GM23338 (cell line): ENCODE measurements at regions not wholly inside any gene's neighbourhood (a gene's known extent, or its start where the extent isn't known, plus 50 kb on each side); places are given as distances from the start of the nearest gene placed in this dataset.

ENCODE experiments used
- ATAC-seq: fragments of 200-7000 bp; cut with Tn5 transposase; 3 replicates; pipeline ENCODE4 v1.9.1; 2020
- DNase-seq: peaks from one replicate; pipeline ENCODE4 v3.0.0-alpha.2; 2015; ENCODE audit warnings: low spot score
- H2AFZ ChIP-seq: fragments of 200-600 bp; sonication (generic); 2 replicates; pipeline ENCODE4 v1.8.0; 2016; ENCODE audit warnings: antibody characterized with exemption, mild to moderate bottlenecking, moderate library complexity
- H3F3A ChIP-seq: fragments of 200-600 bp; sonication (generic); replicated peaks from 2 replicates; pipeline ENCODE4 v1.8.0; 2017; ENCODE audit warnings: antibody characterized with exemption, mixed run types, low read depth
- H3K27ac ChIP-seq: fragments of 200-600 bp; sonication (generic); 2 replicates; pipeline ENCODE4 v1.6.1; 2016; ENCODE audit warnings: low read depth
- H3K27me3 ChIP-seq: fragments of 200-600 bp; sonication (generic); 2 replicates; pipeline ENCODE4 v1.8.0; 2016; ENCODE audit warnings: mild to moderate bottlenecking, mixed run types, moderate library complexity; ENCODE audit not compliant: insufficient read depth
- H3K36me3 ChIP-seq: fragments of 200-600 bp; sonication (generic); 2 replicates; pipeline ENCODE4 v1.8.0; 2016; ENCODE audit warnings: mild to moderate bottlenecking; ENCODE audit not compliant: insufficient read depth
- H3K4me1 ChIP-seq: fragments of 200-600 bp; sonication (generic); 2 replicates; pipeline ENCODE4 v1.8.0; 2016; ENCODE audit warnings: mild to moderate bottlenecking, moderate library complexity; ENCODE audit not compliant: insufficient read depth
- H3K4me2 ChIP-seq: fragments of 200-600 bp; sonication (generic); 2 replicates; pipeline ENCODE4 v1.7.1; 2017; ENCODE audit warnings: mixed run types
- H3K4me3 ChIP-seq: fragments of 200-600 bp; sonication (generic); 2 replicates; pipeline ENCODE4 v1.6.1; 2016; ENCODE audit warnings: mixed run types
- H3K79me2 ChIP-seq: fragments of 200-600 bp; sonication (generic); replicated peaks from 2 replicates; pipeline ENCODE4 v1.8.0; 2017; ENCODE audit warnings: mild to moderate bottlenecking; ENCODE audit not compliant: insufficient read depth
- H3K9me2 ChIP-seq: fragments of 200-600 bp; sonication (generic); 2 replicates; pipeline ENCODE4 v1.8.0; 2017; ENCODE audit not compliant: insufficient read depth
- H4K20me1 ChIP-seq: fragments of 200-600 bp; sonication (generic); replicated peaks from 2 replicates; pipeline ENCODE4 v1.8.0; 2017; ENCODE audit warnings: mild to moderate bottlenecking; ENCODE audit not compliant: insufficient read depth
- H3K27ac Mint-ChIP-seq: 2 replicates; pipeline ENCODE4 v1.8.0; 2020; ENCODE audit warnings: inconsistent platforms, mild to moderate bottlenecking, moderate library complexity, mixed read lengths
- H3K27me3 Mint-ChIP-seq: 3 replicates; pipeline ENCODE4 v1.8.0; 2022; ENCODE audit warnings: low read depth, mild to moderate bottlenecking, moderate library complexity, mixed read lengths, inconsistent platforms; ENCODE audit not compliant: insufficient read depth, poor library complexity
- H3K36me3 Mint-ChIP-seq: 3 replicates; pipeline ENCODE4 v1.8.0; 2021; ENCODE audit warnings: low read depth, mild to moderate bottlenecking, inconsistent platforms, moderate library complexity, mixed read lengths
- H3K4me1 Mint-ChIP-seq: 3 replicates; pipeline ENCODE4 v1.8.0; 2020; ENCODE audit warnings: mild to moderate bottlenecking, inconsistent platforms, mixed read lengths
- H3K4me3 Mint-ChIP-seq: 3 replicates; pipeline ENCODE4 v1.8.0; 2021; ENCODE audit warnings: moderate library complexity, mild to moderate bottlenecking, inconsistent platforms, mixed read lengths
- H3K9me3 Mint-ChIP-seq: 3 replicates; pipeline ENCODE4 v1.8.0; 2020; ENCODE audit warnings: moderate library complexity, mild to moderate bottlenecking, inconsistent platforms, mixed read lengths
- CREB1 ChIP-seq: fragments of 250-450 bp; sonication (Bioruptor Pico); IDR thresholded peaks from 2 replicates; pipeline ENCODE4 v1.5.0; 2020; ENCODE audit warnings: low read depth, mild to moderate bottlenecking, moderate library complexity
- EZH2phosphoT487 ChIP-seq: fragments of 200-600 bp; sonication (generic); IDR thresholded peaks from one replicate; pipeline ENCODE4 v1.8.1; 2018; ENCODE audit warnings: antibody characterized with exemption; ENCODE audit not compliant: unreplicated experiment
- NANOG ChIP-seq: IDR thresholded peaks from 2 replicates; pipeline ENCODE4 v1.6.1; 2016; ENCODE audit warnings: antibody characterized with exemption, borderline replicate concordance
- ZNF114 ChIP-seq: fragments of 250-450 bp; sonication (Bioruptor Pico); IDR thresholded peaks from 2 replicates; pipeline ENCODE4 v1.5.0; 2020; ENCODE audit warnings: mild to moderate bottlenecking, moderate library complexity
- ZNF331 ChIP-seq: fragments of 250-450 bp; sonication (Bioruptor Pico); IDR thresholded peaks from 2 replicates; pipeline ENCODE4 v1.5.0; 2020; ENCODE audit warnings: low read depth, mild to moderate bottlenecking, moderate library complexity
- TF ChIP-seq, protein P1 (sequence below): fragments of 250-450 bp; sonication (Bioruptor Pico); IDR thresholded peaks from 2 replicates; pipeline ENCODE4 v1.5.0; 2020; ENCODE audit warnings: mild to moderate bottlenecking, moderate library complexity
- TF ChIP-seq, protein P2 (sequence below), 2 experiments: fragments of 200-600 bp in 1 of 2; sonication (generic) in 1 of 2; conservative IDR thresholded peaks; 2 replicates each; pipeline versions ENCODE4 v1.5.1 to v1.6.1; 2016 to 2017; ENCODE audit warnings: antibody characterized with exemption in 2 of 2, low read depth in 2 of 2, mild to moderate bottlenecking in 2 of 2, moderate library complexity in 1 of 2

DNA sequence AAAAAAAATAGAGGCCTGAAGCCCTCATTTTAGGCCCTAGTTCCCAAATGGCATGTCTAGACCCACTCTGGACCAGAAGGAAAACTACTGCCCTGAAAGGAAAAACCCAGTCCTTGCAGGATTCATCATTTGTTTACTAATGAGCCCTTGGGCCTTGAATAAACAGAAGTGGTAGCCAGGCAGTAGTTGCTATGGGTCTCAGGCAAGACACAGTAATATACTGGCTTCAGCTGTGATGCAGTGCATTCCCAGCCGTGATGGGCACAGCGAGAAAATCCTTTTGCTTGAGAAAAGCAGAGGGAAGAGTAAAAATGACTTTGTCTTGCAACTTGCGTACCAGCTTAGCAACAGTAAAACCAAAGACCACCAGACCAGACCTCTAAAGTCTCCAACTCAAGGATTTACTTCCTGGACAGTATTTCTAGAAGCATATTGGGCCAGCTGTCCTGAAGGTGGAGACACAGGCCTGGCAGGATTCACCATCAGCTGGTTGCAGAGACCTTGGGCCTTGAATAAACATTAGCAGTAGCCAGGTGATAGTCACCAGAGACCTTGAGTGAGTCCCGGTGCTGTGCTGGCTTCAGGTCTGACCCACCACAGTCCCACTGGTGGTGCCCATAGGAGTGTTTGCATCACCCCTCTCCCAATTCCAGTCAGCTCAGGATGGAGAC, 208.3 kb upstream of the SLITRK3 start (continued):
- TF ChIP-seq, protein P1, sequence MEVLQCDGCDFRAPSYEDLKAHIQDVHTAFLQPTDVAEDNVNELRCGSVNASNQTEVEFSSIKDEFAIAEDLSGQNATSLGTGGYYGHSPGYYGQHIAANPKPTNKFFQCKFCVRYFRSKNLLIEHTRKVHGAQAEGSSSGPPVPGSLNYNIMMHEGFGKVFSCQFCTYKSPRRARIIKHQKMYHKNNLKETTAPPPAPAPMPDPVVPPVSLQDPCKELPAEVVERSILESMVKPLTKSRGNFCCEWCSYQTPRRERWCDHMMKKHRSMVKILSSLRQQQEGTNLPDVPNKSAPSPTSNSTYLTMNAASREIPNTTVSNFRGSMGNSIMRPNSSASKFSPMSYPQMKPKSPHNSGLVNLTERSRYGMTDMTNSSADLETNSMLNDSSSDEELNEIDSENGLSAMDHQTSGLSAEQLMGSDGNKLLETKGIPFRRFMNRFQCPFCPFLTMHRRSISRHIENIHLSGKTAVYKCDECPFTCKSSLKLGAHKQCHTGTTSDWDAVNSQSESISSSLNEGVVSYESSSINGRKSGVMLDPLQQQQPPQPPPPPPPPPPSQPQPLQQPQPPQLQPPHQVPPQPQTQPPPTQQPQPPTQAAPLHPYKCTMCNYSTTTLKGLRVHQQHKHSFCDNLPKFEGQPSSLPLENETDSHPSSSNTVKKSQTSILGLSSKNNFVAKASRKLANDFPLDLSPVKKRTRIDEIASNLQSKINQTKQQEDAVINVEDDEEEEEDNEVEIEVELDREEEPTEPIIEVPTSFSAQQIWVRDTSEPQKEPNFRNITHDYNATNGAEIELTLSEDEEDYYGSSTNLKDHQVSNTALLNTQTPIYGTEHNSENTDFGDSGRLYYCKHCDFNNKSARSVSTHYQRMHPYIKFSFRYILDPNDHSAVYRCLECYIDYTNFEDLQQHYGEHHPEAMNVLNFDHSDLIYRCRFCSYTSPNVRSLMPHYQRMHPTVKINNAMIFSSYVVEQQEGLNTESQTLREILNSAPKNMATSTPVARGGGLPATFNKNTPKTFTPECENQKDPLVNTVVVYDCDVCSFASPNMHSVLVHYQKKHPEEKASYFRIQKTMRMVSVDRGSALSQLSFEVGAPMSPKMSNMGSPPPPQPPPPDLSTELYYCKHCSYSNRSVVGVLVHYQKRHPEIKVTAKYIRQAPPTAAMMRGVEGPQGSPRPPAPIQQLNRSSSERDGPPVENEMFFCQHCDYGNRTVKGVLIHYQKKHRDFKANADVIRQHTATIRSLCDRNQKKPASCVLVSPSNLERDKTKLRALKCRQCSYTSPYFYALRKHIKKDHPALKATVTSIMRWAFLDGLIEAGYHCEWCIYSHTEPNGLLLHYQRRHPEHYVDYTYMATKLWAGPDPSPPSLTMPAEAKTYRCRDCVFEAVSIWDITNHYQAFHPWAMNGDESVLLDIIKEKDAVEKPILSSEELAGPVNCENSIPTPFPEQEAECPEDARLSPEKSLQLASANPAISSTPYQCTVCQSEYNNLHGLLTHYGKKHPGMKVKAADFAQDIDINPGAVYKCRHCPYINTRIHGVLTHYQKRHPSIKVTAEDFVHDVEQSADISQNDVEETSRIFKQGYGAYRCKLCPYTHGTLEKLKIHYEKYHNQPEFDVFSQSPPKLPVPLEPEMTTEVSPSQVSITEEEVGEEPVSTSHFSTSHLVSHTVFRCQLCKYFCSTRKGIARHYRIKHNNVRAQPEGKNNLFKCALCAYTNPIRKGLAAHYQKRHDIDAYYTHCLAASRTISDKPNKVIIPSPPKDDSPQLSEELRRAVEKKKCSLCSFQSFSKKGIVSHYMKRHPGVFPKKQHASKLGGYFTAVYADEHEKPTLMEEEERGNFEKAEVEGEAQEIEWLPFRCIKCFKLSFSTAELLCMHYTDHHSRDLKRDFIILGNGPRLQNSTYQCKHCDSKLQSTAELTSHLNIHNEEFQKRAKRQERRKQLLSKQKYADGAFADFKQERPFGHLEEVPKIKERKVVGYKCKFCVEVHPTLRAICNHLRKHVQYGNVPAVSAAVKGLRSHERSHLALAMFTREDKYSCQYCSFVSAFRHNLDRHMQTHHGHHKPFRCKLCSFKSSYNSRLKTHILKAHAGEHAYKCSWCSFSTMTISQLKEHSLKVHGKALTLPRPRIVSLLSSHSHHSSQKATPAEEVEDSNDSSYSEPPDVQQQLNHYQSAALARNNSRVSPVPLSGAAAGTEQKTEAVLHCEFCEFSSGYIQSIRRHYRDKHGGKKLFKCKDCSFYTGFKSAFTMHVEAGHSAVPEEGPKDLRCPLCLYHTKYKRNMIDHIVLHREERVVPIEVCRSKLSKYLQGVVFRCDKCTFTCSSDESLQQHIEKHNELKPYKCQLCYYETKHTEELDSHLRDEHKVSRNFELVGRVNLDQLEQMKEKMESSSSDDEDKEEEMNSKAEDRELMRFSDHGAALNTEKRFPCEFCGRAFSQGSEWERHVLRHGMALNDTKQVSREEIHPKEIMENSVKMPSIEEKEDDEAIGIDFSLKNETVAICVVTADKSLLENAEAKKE (CRISPR knock-in tag): no peak
- no peak for TF ChIP-seq ZNF331 (CRISPR knock-in tag)
- TF ChIP-seq, protein P2, sequence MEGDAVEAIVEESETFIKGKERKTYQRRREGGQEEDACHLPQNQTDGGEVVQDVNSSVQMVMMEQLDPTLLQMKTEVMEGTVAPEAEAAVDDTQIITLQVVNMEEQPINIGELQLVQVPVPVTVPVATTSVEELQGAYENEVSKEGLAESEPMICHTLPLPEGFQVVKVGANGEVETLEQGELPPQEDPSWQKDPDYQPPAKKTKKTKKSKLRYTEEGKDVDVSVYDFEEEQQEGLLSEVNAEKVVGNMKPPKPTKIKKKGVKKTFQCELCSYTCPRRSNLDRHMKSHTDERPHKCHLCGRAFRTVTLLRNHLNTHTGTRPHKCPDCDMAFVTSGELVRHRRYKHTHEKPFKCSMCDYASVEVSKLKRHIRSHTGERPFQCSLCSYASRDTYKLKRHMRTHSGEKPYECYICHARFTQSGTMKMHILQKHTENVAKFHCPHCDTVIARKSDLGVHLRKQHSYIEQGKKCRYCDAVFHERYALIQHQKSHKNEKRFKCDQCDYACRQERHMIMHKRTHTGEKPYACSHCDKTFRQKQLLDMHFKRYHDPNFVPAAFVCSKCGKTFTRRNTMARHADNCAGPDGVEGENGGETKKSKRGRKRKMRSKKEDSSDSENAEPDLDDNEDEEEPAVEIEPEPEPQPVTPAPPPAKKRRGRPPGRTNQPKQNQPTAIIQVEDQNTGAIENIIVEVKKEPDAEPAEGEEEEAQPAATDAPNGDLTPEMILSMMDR (conservative IDR thresholded peaks at IDR 0.05; ENCODE audit: low read depth in 2 of 2): no peak
- no peak for TF ChIP-seq ZNF114 (CRISPR knock-in tag)
- no peak for TF ChIP-seq NANOG
- TF ChIP-seq CREB1 (CRISPR knock-in tag): no peak
- no peak for TF ChIP-seq EZH2phosphoT487

- no peak overlapping the region for H3K4me3 ChIP-seq
- Mint-ChIP-seq H3K27ac (no peak overlapping the region), H3K9me3 (no peaks in the 10 kb centered on the region), H3K36me3 (no peaks in the 10 kb centered on the region), H3K27me3 (no peaks in the 10 kb centered on the region), H3K4me1 (no peaks in the 10 kb centered on the region), H3K4me3 (no peak overlapping the region)
- no peak overlapping the region for H3K4me2 ChIP-seq
- no peaks in the 10 kb centered on the region for H3F3A ChIP-seq
- H3K27me3 ChIP-seq: no peaks in the 10 kb centered on the region
- H3K36me3 ChIP-seq: no peaks in the 10 kb centered on the region
- no peak for ATAC-seq
- no peaks in the 10 kb centered on the region for H3K4me1 ChIP-seq
- no peak overlapping the region for H3K27ac ChIP-seq
- no peak for DNase-seq
- H4K20me1 ChIP-seq: no peaks in the 10 kb centered on the region
- H3K9me2 ChIP-seq: no peaks in the 10 kb centered on the region
- H3K79me2 ChIP-seq: no peaks in the 10 kb centered on the region
- peak overlapping the region; percentile 21; the same call in 1 of the 2 replicates for H2AFZ ChIP-seq
- TF ChIP-seq CREB1 (CRISPR knock-in tag) (no peak), ZNF331 (CRISPR knock-in tag) (no peak)
- TF ChIP-seq, protein P1 (CRISPR knock-in tag): no peak
These were observed 207.5 kb upstream of the SLITRK3 start for GRCh38 chr3:165403666-165404065.
